ENCODE measurements at regions not wholly inside any gene's neighbourhood (a gene's known extent, or its start where the extent isn't known, plus 50 kb on each side); places are given as distances from the start of the nearest gene placed in this dataset.

- H3K36me3 ChIP-seq (ENCODE audit: control insufficient read depth in 1 of 2, insufficient read depth in 2 of 2, low read length in 2 of 2) = no peaks in the 10 kb centered on the region
- no peak overlapping the region for H2AFZ ChIP-seq (ENCODE audit: insufficient read depth, low read length, poor library complexity)
- H3K18ac ChIP-seq (ENCODE audit: low read length) = no peak overlapping the region
- no peak overlapping the region for H2BK5ac ChIP-seq (ENCODE audit: low read depth, low read length, poor library complexity)
- H3K4me2 ChIP-seq (ENCODE audit: low read length) = no peak overlapping the region
- H3K4me3 ChIP-seq (ENCODE audit: low read depth, low read length) = no peak overlapping the region
- H3K9ac ChIP-seq (ENCODE audit: low read length) = no peak overlapping the region
- WGBS (ENCODE audit: extremely low coverage, insufficient coverage, insufficient read length) = no CpG with 5 or more reads among the region's 2 CpGs
- H3K79me1 ChIP-seq (ENCODE audit: low read length) = no peaks in the 10 kb centered on the region
- no peak overlapping the region for H4K12ac ChIP-seq (ENCODE audit: low read depth, low read length)
- no peak overlapping the region for H2BK120ac ChIP-seq (ENCODE audit: insufficient read depth, low read length, poor library complexity)
- no peak overlapping the region for H3K27ac ChIP-seq (ENCODE audit: low read depth, low read length)
- DNase-seq = no peak
- H2BK12ac ChIP-seq (ENCODE audit: low read length) = no peak overlapping the region
- no peak overlapping the region for H4K8ac ChIP-seq (ENCODE audit: low read depth, low read length)
- H3K9me3 ChIP-seq (ENCODE audit: insufficient read depth, low read depth, low read length) = peaks cover 7% of the 10 kb centered on the region
- no peak overlapping the region for H3K23ac ChIP-seq (ENCODE audit: low read length)
- no peak overlapping the region for H3K4ac ChIP-seq (ENCODE audit: low read depth, low read length)
- no peaks in the 10 kb centered on the region for H3K4me1 ChIP-seq (ENCODE audit: control insufficient read depth in 1 of 2, insufficient read depth in 2 of 2, low read length in 2 of 2)
- no peaks in the 10 kb centered on the region for H3K79me2 ChIP-seq (ENCODE audit: control insufficient read depth, insufficient read depth, low read length, poor library complexity)
- no peak overlapping the region for H3K14ac ChIP-seq (ENCODE audit: low read length)
- H3K27me3 ChIP-seq (ENCODE audit: insufficient read depth, low read length) = no peaks in the 10 kb centered on the region
- H2AK5ac ChIP-seq (ENCODE audit: low read length) = no peak overlapping the region
- H4K91ac ChIP-seq (ENCODE audit: low read depth, low read length) = no peak overlapping the region
These were observed 90.0 kb downstream of the IGLL5 start for GRCh38 chr22:22977479-22978200.

GRCh38 chr22:22978637-22979036 is 91.0 kb downstream of the IGLL5 start:
- Histone ChIP-seq H3K14ac (ENCODE audit: low read length) (no peak overlapping the region), H4K12ac (ENCODE audit: low read depth, low read length) (no peak overlapping the region), H3K79me2 (ENCODE audit: control insufficient read depth, insufficient read depth, low read length, poor library complexity) (no peaks in the 10 kb centered on the region), H3K79me1 (ENCODE audit: low read length) (no peaks in the 10 kb centered on the region), H2BK5ac (ENCODE audit: low read depth, low read length, poor library complexity) (no peak overlapping the region), H3K9ac (ENCODE audit: low read length) (no peak overlapping the region), H3K4me1 (ENCODE audit: control insufficient read depth in 1 of 2, insufficient read depth in 2 of 2, low read length in 2 of 2) (no peaks in the 10 kb centered on the region), H3K23ac (ENCODE audit: low read length) (no peak overlapping the region), H3K4me3 (ENCODE audit: low read depth, low read length) (no peak overlapping the region), H2AFZ (ENCODE audit: insufficient read depth, low read length, poor library complexity) (no peak overlapping the region), H3K18ac (ENCODE audit: low read length) (no peak overlapping the region), H3K27ac (ENCODE audit: low read depth, low read length) (no peak overlapping the region), H2BK12ac (ENCODE audit: low read length) (no peak overlapping the region), H3K36me3 (ENCODE audit: control insufficient read depth in 1 of 2, insufficient read depth in 2 of 2, low read length in 2 of 2) (no peaks in the 10 kb centered on the region), H3K27me3 (ENCODE audit: insufficient read depth, low read length) (no peaks in the 10 kb centered on the region), H4K91ac (ENCODE audit: low read depth, low read length) (no peak overlapping the region), H3K4ac (ENCODE audit: low read depth, low read length) (no peak overlapping the region), H3K9me3 (ENCODE audit: insufficient read depth, low read depth, low read length) (peaks cover 7% of the 10 kb centered on the region), H2AK5ac (ENCODE audit: low read length) (no peak overlapping the region), H3K4me2 (ENCODE audit: low read length) (no peak overlapping the region), H2BK120ac (ENCODE audit: insufficient read depth, low read length, poor library complexity) (no peak overlapping the region), H4K8ac (ENCODE audit: low read depth, low read length) (no peak overlapping the region)
- no peak for DNase-seq

DNA sequence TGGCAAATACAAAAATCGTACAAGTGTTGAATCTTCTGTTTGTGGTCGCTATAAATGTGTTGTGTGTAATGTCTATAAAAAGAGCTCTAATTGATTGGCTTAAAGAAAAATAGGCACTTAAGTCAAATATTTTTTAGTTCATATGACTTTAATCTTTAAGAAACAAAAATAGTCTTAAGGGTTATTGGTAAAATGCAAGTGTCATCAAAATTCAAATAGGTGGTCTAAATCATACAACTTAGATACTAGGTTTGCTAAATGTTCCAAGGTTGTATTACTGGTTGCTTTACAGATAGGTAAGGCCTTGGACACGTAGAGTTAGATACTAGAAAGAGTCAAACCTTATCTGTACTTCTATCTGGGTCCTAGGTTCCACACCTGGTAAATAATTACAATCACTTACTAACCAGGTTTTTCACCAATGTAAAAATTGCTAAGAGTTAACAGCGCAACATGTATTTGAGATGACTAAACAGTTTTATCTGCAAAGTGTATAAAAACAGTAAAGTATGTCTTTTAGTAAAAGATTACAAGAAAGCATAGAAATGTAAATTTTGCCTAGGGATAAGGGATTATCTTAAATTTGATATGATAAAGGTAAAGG is 91.1 kb upstream of the GNAZ start:
- no peaks in the 10 kb centered on the region for H3K79me2 ChIP-seq (ENCODE audit: control insufficient read depth, insufficient read depth, low read length, poor library complexity)

GRCh38 chr22:22979954-22980353 is 90.4 kb upstream of the GNAZ start:
- H2AK5ac ChIP-seq (ENCODE audit: low read length) = no peak overlapping the region
- no peaks in the 10 kb centered on the region for H3K79me2 ChIP-seq (ENCODE audit: control insufficient read depth, insufficient read depth, low read length, poor library complexity)
- no peak overlapping the region for H3K4ac ChIP-seq (ENCODE audit: low read depth, low read length)
- H3K9ac ChIP-seq (ENCODE audit: low read length) = no peak overlapping the region
- no peak overlapping the region for H3K4me2 ChIP-seq (ENCODE audit: low read length)
- H2BK12ac ChIP-seq (ENCODE audit: low read length) = no peak overlapping the region
- H4K8ac ChIP-seq (ENCODE audit: low read depth, low read length) = no peak overlapping the region
- no peak for DNase-seq
- H2BK5ac ChIP-seq (ENCODE audit: low read depth, low read length, poor library complexity) = no peak overlapping the region
- no peaks in the 10 kb centered on the region for H3K36me3 ChIP-seq (ENCODE audit: control insufficient read depth in 1 of 2, insufficient read depth in 2 of 2, low read length in 2 of 2)
- no peaks in the 10 kb centered on the region for H3K79me1 ChIP-seq (ENCODE audit: low read length)
- no peak overlapping the region for H2BK120ac ChIP-seq (ENCODE audit: insufficient read depth, low read length, poor library complexity)
- H4K91ac ChIP-seq (ENCODE audit: low read depth, low read length) = no peak overlapping the region
- no peak overlapping the region for H3K23ac ChIP-seq (ENCODE audit: low read length)
- H3K18ac ChIP-seq (ENCODE audit: low read length) = no peak overlapping the region
- no peak overlapping the region for H3K4me3 ChIP-seq (ENCODE audit: low read depth, low read length)
- no peak overlapping the region for H3K27ac ChIP-seq (ENCODE audit: low read depth, low read length)
- peaks cover 9% of the 10 kb centered on the region for H3K9me3 ChIP-seq (ENCODE audit: insufficient read depth, low read depth, low read length)
- no peaks in the 10 kb centered on the region for H3K27me3 ChIP-seq (ENCODE audit: insufficient read depth, low read length)
- no peaks in the 10 kb centered on the region for H3K4me1 ChIP-seq (ENCODE audit: control insufficient read depth in 1 of 2, insufficient read depth in 2 of 2, low read length in 2 of 2)
- H4K12ac ChIP-seq (ENCODE audit: low read depth, low read length) = no peak overlapping the region
- no CpG with 5 or more reads among the region's 1 CpG for WGBS (ENCODE audit: extremely low coverage, insufficient coverage, insufficient read length)
- no peak overlapping the region for H3K14ac ChIP-seq (ENCODE audit: low read length)
- no peak overlapping the region for H2AFZ ChIP-seq (ENCODE audit: insufficient read depth, low read length, poor library complexity)

More for the DNA sequence above, 91.1 kb upstream of the GNAZ start:
- no peak overlapping the region for H2AFZ ChIP-seq (ENCODE audit: insufficient read depth, low read length, poor library complexity)
- no peak overlapping the region for H3K27ac ChIP-seq (ENCODE audit: low read depth, low read length)
- no peak overlapping the region for H3K14ac ChIP-seq (ENCODE audit: low read length)
- H3K79me1 ChIP-seq (ENCODE audit: low read length) = no peaks in the 10 kb centered on the region
- H2BK5ac ChIP-seq (ENCODE audit: low read depth, low read length, poor library complexity) = no peak overlapping the region
- H3K36me3 ChIP-seq (ENCODE audit: control insufficient read depth in 1 of 2, insufficient read depth in 2 of 2, low read length in 2 of 2) = no peaks in the 10 kb centered on the region
- no peak overlapping the region for H2BK120ac ChIP-seq (ENCODE audit: insufficient read depth, low read length, poor library complexity)
- no peak overlapping the region for H4K8ac ChIP-seq (ENCODE audit: low read depth, low read length)
- H3K9me3 ChIP-seq (ENCODE audit: insufficient read depth, low read depth, low read length) = peaks cover 7% of the 10 kb centered on the region
- WGBS (ENCODE audit: extremely low coverage, insufficient coverage, insufficient read length) = no CpG with 5 or more reads among the region's 4 CpGs
- no peak overlapping the region for H3K4ac ChIP-seq (ENCODE audit: low read depth, low read length)
- no peak overlapping the region for H3K18ac ChIP-seq (ENCODE audit: low read length)
- no peak overlapping the region for H3K4me2 ChIP-seq (ENCODE audit: low read length)
- H4K12ac ChIP-seq (ENCODE audit: low read depth, low read length) = no peak overlapping the region
- H2BK12ac ChIP-seq (ENCODE audit: low read length) = no peak overlapping the region
- no peak overlapping the region for H3K4me3 ChIP-seq (ENCODE audit: low read depth, low read length)
- no peaks in the 10 kb centered on the region for H3K27me3 ChIP-seq (ENCODE audit: insufficient read depth, low read length)
- H3K9ac ChIP-seq (ENCODE audit: low read length) = no peak overlapping the region
- DNase-seq = no peak
- no peak overlapping the region for H4K91ac ChIP-seq (ENCODE audit: low read depth, low read length)
- no peak overlapping the region for H3K23ac ChIP-seq (ENCODE audit: low read length)
- H2AK5ac ChIP-seq (ENCODE audit: low read length) = no peak overlapping the region
- H3K4me1 ChIP-seq (ENCODE audit: control insufficient read depth in 1 of 2, insufficient read depth in 2 of 2, low read length in 2 of 2) = no peaks in the 10 kb centered on the region

All from trophoblast cell (in vitro differentiated cells and primary cell).